Activated T-cell treated with anti-CD3 and anti-CD28 coated beads, Interleukin-2, amount 50 U/mL, for 48 hours (primary cell): ENCODE measurements at regions not wholly inside any gene's neighbourhood (a gene's known extent, or its start where the extent isn't known, plus 50 kb on each side); places are given as distances from the start of the nearest gene placed in this dataset.
A peak's percentile ranks its signal among the peaks of the same experiment; 100 is the strongest.
"Not testable (repeated sequence)": the region's sequence is repeated elsewhere in the genome, so short reads cannot be mapped to it uniquely, and the experiment has no call there.

Experiments
- DNase-seq, 2 experiments: peaks; one replicate each; pipeline ENCODE4 v3.0.0-alpha.2; 2020

DNA sequence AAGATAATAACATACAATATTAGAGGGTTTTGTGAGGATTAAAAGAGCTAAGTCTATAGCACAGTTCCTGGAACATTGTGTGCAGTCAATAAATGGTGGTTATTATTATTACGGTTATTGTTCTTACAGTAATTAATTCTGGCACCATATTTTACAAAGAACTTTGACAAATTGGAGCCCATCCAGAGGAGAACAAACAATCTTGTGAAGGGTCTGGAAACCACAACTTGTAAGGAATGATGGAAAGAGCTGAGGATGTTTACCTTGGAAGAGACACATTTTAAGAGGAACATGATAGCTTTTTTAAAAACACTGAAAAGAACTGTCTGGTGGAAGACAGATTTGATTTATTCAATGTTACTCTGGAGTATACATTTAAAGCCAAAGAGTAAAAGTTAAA is 150.5 kb upstream of the KRR1 start:
- DNase-seq = no peak

DNA sequence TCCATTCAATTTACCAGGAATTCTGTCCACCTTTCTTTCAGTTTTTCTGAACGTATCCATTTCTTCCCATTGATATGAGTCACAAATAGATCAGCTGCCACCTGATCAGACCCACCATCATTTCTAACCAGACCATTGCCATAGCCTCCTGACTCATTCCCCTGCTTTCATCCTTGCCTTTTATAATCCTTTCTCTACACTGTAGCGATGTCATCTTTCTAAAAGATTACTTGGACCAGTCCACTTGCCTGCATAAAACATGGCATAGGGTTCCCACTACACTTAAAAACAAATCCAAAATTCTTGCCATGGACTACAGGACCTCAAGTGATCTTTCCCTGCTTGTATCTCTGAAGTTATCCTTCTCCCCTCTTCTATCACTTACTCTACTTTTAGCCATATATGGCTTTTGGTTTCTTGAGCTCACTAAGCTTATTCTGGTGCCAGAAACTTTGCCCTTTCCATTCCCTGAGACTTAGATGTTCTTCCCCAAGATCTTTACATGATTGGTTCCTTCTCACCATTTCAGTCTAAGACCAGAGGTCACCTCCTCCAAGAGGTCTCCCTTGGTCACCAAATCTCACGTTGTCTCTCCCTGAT is 149.5 kb upstream of the KRR1 start:
- DNase-seq = no peak

DNA sequence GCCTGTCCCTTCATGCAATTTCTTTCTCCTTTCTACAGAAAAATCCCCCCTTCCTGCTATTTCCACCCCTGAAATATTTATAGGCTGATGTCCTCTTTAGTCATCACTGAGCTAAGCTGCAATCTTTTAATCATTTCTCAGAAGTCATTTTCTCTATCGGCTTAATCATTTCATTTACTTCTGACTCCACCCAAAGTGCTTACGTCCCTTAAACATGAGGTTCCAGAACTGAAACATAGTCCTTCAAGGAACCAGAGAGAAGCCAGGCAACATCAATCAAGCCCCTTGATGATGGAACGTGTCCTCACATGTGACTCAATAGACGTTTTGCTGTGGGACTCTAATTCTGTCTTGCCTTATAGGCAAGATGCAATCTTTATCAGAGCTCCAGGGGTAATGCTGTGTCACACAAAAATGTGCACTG is 148.7 kb upstream of the KRR1 start:
- DNase-seq = no peak

DNA sequence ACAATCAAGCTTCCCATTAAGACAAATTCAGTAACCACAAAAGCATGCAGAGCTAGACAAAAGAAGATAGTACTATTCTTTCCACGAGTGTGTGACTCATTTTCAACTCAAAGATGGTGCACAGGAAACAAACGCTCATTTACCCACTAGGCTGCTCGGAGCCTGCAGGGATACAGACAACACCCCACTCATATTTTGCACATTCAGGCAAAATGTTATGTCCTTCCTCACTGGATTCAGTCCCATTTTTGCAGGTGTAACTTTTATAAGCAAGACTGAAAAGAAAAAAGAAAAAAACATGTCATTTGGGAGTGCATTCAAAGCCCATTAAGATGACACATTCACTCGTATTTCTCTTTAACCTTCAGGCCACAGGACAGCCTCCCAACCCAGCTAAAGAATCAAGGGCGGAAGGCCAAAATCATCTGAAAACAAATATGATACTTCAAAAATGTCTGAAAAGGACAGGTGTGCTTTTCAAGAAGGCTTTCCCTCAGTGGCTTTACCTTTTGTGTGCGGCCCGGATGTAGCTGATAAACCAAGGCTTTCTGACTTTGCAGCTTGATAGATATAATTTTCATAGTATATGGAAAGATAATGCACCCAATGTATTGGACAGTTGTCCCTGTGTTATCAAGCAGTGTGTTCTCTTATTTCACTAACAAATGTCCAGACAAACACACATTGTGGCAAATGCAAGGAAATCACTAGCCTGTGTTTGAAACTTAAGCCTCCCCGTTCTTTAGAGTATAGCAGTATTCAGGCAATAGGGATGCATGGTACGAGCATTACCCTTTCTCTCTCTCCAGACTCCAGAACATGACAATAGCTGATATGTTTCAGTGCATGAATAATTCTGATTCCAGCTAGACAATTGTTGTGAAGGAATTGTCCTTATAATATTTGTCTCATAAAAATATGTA is 147.8 kb upstream of the KRR1 start:
- DNase-seq = peak in 1 of 2 experiments; percentile 29

DNA sequence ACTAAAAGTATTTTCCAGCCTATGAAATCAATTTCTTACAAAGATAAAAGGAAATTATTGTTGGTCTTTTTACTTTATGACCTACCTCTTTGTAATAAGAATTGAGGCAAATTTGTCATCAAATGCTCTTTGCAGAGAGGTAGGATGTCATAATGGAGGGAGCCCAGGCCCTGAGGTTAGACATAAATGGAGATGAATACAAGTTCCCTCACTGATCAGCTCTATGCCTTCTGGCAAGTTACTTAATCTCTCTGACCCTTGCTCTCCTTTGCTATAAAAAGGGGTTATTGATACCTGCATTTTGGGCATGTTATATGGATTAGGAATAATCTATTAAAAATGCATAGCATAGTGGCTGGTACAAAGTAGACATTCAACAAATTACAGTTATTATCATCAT is 146.9 kb upstream of the KRR1 start:
- no peak for DNase-seq

DNA sequence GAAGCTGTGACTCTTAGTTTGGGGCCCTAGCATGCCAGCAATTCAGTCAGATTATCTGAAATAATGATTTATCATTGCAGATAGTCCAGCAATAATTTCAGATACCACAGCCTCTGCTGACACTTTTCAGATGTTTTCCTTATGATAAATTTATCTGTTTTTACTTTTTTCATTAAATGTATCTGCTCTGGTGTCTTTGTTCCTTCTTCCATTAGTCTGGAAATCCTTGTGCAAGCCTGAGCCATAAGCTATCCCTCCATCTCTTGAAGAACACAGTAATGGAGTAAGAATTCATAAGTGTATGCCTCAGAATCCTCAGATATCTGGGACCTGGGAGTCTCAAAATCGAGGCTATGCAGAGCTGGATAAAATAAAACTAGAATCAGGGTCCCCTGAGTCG is 146.4 kb upstream of the KRR1 start:
- DNase-seq = no peak

DNA sequence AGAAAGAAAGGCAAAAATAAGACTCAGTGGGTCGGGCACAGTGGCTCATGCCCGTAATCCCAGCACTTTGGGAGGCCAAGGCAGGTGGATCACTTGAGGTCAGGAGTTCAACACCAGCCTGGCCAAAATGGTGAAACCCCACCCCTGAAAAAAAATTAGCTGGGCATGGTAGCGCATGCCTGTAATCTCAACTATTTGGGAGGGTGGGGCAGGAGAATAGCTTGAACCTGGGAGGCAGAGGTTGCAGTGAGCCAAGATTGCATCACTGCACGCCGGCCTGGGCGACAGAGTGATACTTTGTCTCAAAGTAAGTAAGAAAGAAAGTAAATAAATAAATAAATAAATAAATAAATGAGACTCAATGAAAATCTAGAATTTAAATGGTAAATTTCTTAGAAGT is 145.9 kb upstream of the KRR1 start:
- not testable (repeated sequence) for DNase-seq

DNA sequence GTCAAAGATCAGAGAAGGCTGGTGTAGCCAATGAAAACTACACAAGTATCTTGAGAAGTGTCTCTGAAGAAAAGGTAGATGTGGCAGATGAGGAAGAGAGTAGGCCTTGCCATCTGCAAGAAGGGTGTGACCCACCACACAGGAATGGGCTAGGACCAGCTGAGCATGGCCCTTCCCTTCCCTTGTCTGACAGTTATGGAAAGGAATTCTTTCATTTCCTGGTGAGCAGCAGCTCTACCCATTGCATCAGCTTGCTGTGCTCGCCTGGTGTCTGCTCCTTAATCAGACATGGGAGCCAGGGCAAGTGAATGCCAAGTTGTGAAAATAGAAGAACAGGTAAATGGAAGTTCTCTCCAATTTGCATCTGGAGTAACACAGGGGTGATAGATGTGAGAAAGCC is 145.2 kb upstream of the KRR1 start:
- DNase-seq = no peak

DNA sequence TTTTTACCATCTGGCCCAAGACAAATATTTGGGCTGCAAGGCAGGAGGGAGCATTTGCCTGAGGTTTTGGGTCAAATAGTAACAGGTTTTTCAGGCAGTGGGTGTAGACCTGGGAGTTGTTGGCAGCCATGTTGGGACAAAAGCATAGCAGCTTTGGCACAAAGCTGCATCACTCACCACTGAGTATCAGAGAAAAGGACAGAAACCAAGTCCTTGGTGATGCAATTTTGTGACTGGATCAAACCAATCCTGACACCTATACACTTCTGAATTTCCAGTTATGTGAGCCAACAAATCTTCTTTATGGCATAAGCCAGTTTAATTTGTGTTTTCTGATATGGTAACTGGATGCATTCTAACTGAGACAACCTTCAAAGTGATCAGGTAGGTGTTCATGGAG is 144.8 kb upstream of the KRR1 start:
- no peak for DNase-seq

DNA sequence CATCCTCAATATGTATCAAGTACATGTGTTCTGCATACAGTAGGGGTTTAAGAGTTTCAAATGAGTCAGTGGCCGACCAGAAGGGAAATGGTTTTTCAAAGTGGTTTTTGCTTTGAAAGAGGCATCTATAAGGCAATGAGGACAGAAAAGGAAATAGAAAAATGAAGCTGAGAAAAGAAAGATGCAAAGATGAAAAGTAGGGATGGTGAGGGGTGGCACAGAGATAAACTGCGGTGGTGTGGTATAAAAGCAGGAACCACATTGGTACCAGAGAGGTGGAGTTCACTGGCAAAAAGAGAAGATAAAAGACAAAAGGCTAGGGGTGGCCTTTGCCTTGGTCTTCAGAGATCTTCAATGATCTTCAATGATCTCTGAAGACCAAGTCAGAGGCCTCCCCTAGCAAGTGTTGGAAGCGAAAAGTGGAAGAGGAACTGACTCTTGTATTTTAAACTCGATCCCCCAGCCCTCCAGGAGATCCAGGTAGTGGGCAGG is 144.0 kb upstream of the KRR1 start:
- DNase-seq = no peak

DNA sequence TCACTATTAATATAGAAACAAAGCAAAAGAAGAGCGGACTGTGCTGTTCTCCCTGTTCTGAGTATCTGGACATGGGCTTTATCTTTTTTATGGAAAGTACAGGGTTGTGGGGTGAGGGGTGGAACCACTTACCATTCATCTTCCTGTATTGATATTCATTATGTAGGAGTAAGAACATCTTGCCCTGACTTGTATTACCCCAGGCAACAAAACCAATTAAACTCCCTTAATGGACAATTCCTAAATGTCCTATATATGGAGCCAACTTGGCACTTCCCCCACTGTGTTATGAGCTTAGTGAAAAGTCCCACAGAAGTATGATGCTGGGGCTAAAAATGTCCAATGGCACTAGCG is 139.9 kb upstream of the KRR1 start:
- DNase-seq = no peak

DNA sequence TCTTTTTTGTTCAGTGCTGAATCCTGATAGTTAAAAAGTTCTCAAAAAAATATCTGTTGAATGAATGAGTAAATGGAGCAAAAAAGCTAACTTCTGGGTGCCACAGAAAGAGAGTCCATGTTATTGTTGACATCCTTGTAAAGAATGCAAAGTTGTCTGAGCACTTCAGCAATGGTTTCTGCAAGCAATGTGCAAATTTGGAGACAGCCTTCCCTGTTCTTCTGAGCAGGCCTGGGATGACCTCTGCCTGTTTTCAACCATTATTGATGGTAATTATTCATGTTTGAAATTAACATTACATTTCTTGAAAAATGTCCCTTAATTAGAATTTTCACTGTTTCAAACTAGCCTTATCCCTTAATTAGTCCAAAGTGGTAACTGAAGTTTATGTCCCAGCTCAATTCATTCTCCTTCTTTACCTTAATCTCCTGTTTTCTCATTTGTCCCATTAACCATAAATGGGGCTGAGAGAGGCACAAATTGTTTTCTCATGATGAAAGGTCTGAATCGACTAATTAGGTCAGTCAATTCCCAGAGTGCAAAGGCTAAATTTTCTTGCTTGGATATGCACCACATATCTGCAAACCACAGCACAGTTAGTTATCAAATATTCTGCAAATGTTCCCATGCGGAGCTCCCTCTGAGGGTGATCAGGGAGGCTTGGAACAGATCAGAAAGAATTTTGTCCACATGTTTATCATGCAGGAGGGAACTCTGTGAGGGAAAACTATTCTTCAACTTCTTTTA is 139.4 kb upstream of the KRR1 start:
- DNase-seq = no peak

DNA sequence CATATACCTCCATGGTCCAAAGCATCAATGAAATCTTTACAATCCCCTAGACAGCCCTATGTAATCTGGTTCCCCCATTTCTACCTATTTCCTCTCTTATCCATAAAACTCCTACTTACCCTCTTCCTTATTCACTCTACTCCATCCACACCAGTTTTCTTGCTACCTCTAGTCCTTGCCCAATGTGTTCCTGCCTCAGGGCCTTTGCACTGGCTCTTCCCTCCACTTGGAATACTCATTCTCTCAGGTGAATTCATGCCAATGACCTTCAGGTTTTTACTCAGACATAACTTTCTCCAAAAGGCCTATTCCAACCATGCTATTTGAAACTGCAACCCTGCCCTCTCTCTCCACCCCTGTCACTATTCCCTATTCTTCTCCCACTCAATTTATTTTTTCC is 138.7 kb upstream of the KRR1 start:
- no peak for DNase-seq

DNA sequence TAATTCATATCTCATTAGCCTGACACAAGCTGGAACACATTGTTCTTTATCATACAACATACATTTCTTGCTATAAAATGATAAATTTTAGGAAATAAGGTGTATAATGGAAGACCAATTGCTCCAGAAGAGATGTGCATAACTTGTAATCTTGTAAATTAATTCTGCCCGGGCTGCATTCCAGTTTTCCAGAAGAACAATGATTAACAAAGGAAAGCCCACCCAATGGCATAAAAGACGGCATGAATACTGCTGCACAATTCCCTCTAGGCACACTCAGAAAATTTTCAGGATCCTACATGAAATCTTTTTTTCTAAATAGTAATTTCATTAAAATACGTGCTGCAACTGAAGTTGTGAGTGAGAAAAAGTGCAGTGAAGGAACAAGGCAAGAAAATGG is 137.4 kb upstream of the KRR1 start:
- DNase-seq = no peak

DNA sequence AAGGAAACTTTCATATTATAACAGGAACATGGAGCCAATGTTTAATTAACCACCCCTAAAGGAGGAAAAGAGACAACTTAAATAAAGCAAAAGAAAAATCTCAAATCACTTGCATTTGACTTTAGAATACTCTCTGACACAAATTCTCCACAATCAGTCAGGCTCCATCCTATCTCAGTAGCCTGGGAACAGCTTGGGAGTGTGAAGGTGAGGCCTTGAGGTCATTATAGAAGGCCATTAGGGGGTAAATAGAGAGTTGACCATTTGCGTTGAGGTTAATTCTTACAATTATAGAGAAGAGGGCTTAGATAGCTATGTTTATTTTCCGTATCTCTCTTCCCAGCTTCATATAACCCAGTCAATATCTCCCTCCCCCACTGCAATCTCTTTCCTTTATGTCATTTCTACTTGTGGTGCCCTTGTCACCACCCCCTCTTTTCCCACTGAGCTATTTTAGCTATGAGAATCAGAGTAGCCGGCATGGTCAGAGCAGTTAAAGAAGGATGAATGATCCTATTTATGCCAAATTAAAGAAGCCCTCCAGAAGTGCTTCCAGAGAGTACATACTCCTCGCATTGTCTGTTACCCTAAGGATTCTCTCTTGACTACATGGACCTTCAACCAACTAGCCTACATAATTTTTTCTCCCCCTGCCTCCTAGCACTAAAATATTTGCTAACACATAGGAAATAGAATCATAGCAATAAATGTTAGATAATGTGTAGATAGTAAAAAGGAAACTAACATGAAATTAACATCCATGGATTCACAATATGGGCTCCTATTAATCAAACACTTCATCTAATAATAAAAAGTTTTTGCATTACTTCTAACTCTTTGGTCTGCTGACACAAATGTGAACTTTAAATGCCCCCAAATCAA is 135.2 kb upstream of the KRR1 start:
- DNase-seq = no peak

DNA sequence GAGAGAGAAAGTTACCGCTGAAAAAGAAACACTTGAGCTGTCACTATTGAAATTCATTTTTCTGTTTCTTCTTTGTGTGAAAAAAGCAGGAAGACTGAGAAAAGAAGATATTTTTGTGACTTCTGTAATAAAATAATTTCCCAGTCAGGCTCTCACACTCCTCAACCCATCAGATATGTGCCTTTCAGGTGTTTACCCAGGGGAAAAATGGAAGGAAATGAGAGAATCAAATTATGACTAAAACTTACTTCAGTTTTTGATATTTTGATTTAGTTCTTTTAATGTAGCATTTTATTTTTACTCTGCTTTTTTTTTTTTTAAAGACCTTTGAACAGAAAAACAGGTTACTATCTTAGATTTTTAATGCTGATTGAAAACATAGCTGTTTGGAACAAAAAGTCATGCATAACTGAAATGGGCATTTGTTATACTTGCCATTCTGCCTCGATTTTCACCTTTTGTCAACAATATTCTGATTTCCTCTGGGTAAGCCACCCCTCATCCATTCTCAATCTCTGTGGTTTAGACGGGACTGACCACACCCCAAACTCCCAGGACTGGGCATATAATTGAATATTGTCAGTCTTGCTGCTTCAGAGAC is 133.2 kb upstream of the KRR1 start:
- DNase-seq = no peak

DNA sequence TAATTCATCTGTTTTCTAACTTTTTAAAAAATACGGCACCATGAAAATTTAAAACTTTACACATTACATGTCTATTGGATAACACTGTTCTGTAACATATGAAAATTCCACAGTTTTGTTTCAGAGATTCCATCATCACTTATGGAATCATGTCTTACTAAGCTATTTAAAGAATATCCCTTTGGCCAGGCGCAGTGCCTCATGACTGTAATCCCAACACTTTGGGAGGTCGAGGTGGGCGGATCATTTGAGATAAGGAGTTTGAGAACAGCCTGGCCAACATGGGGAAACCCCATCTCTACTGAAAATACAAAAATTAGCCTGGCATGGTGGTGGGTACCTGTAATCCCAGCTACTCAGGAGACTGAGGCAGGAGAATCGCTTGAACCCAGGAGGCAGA is 131.7 kb upstream of the KRR1 start:
- DNase-seq = not testable (repeated sequence)

DNA sequence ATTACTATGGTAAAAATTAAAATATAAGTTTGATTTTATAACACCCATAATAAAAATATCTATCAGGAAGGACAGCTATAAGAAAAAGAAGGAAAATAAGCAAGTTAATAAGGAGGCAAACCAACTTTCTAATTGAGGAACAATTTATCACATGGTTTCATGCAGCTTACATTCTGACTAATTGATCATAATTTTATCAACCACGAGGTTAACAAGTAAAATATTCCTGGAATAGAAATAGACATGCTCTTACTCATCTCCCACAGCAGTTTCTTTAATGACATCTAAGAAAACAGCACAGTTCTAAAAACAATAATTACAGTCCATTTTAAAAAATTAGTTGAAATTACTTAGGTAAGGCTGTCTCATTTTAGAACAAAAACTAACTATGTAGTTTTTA is 130.8 kb upstream of the KRR1 start:
- DNase-seq = no peak

DNA sequence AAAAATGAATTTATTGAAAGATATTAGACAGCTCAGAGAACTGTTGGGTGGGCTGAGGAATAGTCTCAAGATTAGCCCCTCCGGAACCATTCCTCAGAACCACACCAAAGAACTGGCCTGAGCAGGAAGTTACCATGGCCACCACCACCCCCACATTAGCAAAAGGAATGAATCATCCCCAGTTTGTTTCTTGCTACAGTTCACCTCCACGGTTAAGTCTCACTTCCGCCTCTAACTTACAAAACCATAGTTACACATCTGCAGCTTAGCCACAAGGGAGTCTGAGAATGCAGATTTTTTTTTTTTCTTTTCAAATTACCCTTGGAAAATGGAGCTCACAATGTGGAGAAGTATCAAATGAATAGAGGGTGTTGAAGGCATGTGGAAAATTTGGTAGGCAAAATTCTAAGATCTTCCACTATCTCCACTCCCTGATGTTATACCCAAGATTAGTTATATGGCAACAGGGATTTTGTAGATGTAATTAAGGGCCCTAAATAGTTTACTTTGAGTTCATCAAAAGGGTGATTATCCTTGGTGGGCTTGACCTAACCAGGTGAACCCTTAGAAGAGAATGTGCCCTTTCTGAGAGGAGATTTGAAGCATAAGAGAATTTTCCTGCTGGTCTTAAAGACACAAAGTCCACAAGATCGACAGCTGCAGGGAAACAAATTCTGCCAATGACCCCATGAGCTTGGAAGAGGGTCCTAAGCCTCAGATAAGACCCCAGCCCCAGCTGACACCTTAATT is 129.8 kb upstream of the KRR1 start:
- peak; percentile 39 to 57 for DNase-seq

DNA sequence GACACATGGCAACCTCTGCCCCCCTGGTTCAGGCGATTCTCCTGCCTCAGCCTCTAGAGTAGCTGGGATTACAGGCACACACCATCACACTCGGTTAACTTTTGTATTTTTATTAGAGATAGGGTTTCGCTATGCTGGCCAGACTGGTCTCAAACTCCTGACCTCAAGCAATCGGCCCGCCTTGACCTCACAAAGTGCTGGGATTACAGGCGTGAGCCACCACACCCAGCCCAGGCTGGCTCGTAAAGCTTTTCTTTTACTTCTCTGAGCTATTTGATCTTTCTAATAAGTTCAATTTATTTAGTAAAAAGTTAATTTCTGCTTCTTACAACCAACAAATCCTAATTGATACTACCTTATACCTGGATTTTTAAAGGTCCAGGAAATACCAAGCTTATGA is 127.4 kb upstream of the KRR1 start:
- DNase-seq = no peak

DNA sequence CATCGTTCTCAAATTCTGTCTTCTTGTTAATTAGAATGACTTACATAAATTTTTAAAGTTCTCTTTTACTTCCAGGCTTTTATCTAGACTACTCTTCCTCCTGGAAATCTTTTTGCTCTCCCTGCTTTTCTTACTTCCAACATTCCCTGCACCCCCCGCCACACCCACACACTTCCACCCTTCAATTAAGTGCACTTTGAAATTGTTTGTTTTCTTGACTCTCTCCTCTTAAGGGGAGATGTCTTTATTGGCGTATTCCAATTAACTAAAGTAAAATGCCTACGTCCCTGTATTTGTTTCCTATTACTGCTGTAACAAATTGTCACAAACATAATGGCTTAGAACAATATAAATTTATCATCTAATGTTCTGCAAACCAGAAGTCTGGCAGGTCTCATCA is 125.2 kb upstream of the KRR1 start:
- DNase-seq = no peak
